GM23338 (cell line): ENCODE measurements at regions not wholly inside any gene's neighbourhood (a gene's known extent, or its start where the extent isn't known, plus 50 kb on each side); places are given as distances from the start of the nearest gene placed in this dataset.

ENCODE experiments used
- ATAC-seq: fragments of 200-7000 bp; cut with Tn5 transposase; 3 replicates; pipeline ENCODE4 v1.9.1; 2020
- DNase-seq: peaks from one replicate; pipeline ENCODE4 v3.0.0-alpha.2; 2015; ENCODE audit warnings: low spot score
- H2AFZ ChIP-seq: fragments of 200-600 bp; sonication (generic); 2 replicates; pipeline ENCODE4 v1.8.0; 2016; ENCODE audit warnings: antibody characterized with exemption, mild to moderate bottlenecking, moderate library complexity
- H3F3A ChIP-seq: fragments of 200-600 bp; sonication (generic); replicated peaks from 2 replicates; pipeline ENCODE4 v1.8.0; 2017; ENCODE audit warnings: antibody characterized with exemption, mixed run types, low read depth
- H3K27ac ChIP-seq: fragments of 200-600 bp; sonication (generic); 2 replicates; pipeline ENCODE4 v1.6.1; 2016; ENCODE audit warnings: low read depth
- H3K27me3 ChIP-seq: fragments of 200-600 bp; sonication (generic); 2 replicates; pipeline ENCODE4 v1.8.0; 2016; ENCODE audit warnings: mild to moderate bottlenecking, mixed run types, moderate library complexity; ENCODE audit not compliant: insufficient read depth
- H3K36me3 ChIP-seq: fragments of 200-600 bp; sonication (generic); 2 replicates; pipeline ENCODE4 v1.8.0; 2016; ENCODE audit warnings: mild to moderate bottlenecking; ENCODE audit not compliant: insufficient read depth
- H3K4me1 ChIP-seq: fragments of 200-600 bp; sonication (generic); 2 replicates; pipeline ENCODE4 v1.8.0; 2016; ENCODE audit warnings: mild to moderate bottlenecking, moderate library complexity; ENCODE audit not compliant: insufficient read depth
- H3K4me2 ChIP-seq: fragments of 200-600 bp; sonication (generic); 2 replicates; pipeline ENCODE4 v1.7.1; 2017; ENCODE audit warnings: mixed run types
- H3K4me3 ChIP-seq: fragments of 200-600 bp; sonication (generic); 2 replicates; pipeline ENCODE4 v1.6.1; 2016; ENCODE audit warnings: mixed run types
- H3K79me2 ChIP-seq: fragments of 200-600 bp; sonication (generic); replicated peaks from 2 replicates; pipeline ENCODE4 v1.8.0; 2017; ENCODE audit warnings: mild to moderate bottlenecking; ENCODE audit not compliant: insufficient read depth
- H3K9me2 ChIP-seq: fragments of 200-600 bp; sonication (generic); 2 replicates; pipeline ENCODE4 v1.8.0; 2017; ENCODE audit not compliant: insufficient read depth
- H4K20me1 ChIP-seq: fragments of 200-600 bp; sonication (generic); replicated peaks from 2 replicates; pipeline ENCODE4 v1.8.0; 2017; ENCODE audit warnings: mild to moderate bottlenecking; ENCODE audit not compliant: insufficient read depth
- H3K27ac Mint-ChIP-seq: 2 replicates; pipeline ENCODE4 v1.8.0; 2020; ENCODE audit warnings: inconsistent platforms, mild to moderate bottlenecking, moderate library complexity, mixed read lengths
- H3K27me3 Mint-ChIP-seq: 3 replicates; pipeline ENCODE4 v1.8.0; 2022; ENCODE audit warnings: low read depth, mild to moderate bottlenecking, moderate library complexity, mixed read lengths, inconsistent platforms; ENCODE audit not compliant: insufficient read depth, poor library complexity
- H3K36me3 Mint-ChIP-seq: 3 replicates; pipeline ENCODE4 v1.8.0; 2021; ENCODE audit warnings: low read depth, mild to moderate bottlenecking, inconsistent platforms, moderate library complexity, mixed read lengths
- H3K4me1 Mint-ChIP-seq: 3 replicates; pipeline ENCODE4 v1.8.0; 2020; ENCODE audit warnings: mild to moderate bottlenecking, inconsistent platforms, mixed read lengths
- H3K4me3 Mint-ChIP-seq: 3 replicates; pipeline ENCODE4 v1.8.0; 2021; ENCODE audit warnings: moderate library complexity, mild to moderate bottlenecking, inconsistent platforms, mixed read lengths
- H3K9me3 Mint-ChIP-seq: 3 replicates; pipeline ENCODE4 v1.8.0; 2020; ENCODE audit warnings: moderate library complexity, mild to moderate bottlenecking, inconsistent platforms, mixed read lengths
- CREB1 ChIP-seq: fragments of 250-450 bp; sonication (Bioruptor Pico); IDR thresholded peaks from 2 replicates; pipeline ENCODE4 v1.5.0; 2020; ENCODE audit warnings: low read depth, mild to moderate bottlenecking, moderate library complexity
- EZH2 ChIP-seq: fragments of 200-600 bp; sonication (generic); IDR thresholded peaks from one replicate; pipeline ENCODE4 v1.8.0; 2017; ENCODE audit warnings: antibody characterized with exemption, mild to moderate bottlenecking, low read depth; ENCODE audit not compliant: unreplicated experiment
- EZH2phosphoT487 ChIP-seq: fragments of 200-600 bp; sonication (generic); IDR thresholded peaks from one replicate; pipeline ENCODE4 v1.8.1; 2018; ENCODE audit warnings: antibody characterized with exemption; ENCODE audit not compliant: unreplicated experiment
- NANOG ChIP-seq: IDR thresholded peaks from 2 replicates; pipeline ENCODE4 v1.6.1; 2016; ENCODE audit warnings: antibody characterized with exemption, borderline replicate concordance
- POLR2AphosphoS5 ChIP-seq: IDR thresholded peaks from 2 replicates; pipeline ENCODE4 v1.6.1; 2016; ENCODE audit warnings: antibody characterized with exemption, low read depth
- STAT1 ChIP-seq: IDR thresholded peaks from one replicate; pipeline ENCODE4 v1.6.1; 2016; ENCODE audit warnings: antibody characterized with exemption; ENCODE audit not compliant: unreplicated experiment
- ZNF114 ChIP-seq: fragments of 250-450 bp; sonication (Bioruptor Pico); IDR thresholded peaks from 2 replicates; pipeline ENCODE4 v1.5.0; 2020; ENCODE audit warnings: mild to moderate bottlenecking, moderate library complexity
- ZNF331 ChIP-seq: fragments of 250-450 bp; sonication (Bioruptor Pico); IDR thresholded peaks from 2 replicates; pipeline ENCODE4 v1.5.0; 2020; ENCODE audit warnings: low read depth, mild to moderate bottlenecking, moderate library complexity
- TF ChIP-seq, protein P1 (sequence below): IDR thresholded peaks from one replicate; pipeline ENCODE4 v1.6.1; 2018; ENCODE audit warnings: antibody characterized with exemption; ENCODE audit not compliant: unreplicated experiment
- TF ChIP-seq, protein P2 (sequence below): fragments of 250-450 bp; sonication (Bioruptor Pico); IDR thresholded peaks from 2 replicates; pipeline ENCODE4 v1.5.0; 2020; ENCODE audit warnings: mild to moderate bottlenecking, moderate library complexity

GRCh38 chr20:4457566-4458543 is 208.8 kb upstream of the ADRA1D start (continued):
- TF ChIP-seq, protein P1, sequence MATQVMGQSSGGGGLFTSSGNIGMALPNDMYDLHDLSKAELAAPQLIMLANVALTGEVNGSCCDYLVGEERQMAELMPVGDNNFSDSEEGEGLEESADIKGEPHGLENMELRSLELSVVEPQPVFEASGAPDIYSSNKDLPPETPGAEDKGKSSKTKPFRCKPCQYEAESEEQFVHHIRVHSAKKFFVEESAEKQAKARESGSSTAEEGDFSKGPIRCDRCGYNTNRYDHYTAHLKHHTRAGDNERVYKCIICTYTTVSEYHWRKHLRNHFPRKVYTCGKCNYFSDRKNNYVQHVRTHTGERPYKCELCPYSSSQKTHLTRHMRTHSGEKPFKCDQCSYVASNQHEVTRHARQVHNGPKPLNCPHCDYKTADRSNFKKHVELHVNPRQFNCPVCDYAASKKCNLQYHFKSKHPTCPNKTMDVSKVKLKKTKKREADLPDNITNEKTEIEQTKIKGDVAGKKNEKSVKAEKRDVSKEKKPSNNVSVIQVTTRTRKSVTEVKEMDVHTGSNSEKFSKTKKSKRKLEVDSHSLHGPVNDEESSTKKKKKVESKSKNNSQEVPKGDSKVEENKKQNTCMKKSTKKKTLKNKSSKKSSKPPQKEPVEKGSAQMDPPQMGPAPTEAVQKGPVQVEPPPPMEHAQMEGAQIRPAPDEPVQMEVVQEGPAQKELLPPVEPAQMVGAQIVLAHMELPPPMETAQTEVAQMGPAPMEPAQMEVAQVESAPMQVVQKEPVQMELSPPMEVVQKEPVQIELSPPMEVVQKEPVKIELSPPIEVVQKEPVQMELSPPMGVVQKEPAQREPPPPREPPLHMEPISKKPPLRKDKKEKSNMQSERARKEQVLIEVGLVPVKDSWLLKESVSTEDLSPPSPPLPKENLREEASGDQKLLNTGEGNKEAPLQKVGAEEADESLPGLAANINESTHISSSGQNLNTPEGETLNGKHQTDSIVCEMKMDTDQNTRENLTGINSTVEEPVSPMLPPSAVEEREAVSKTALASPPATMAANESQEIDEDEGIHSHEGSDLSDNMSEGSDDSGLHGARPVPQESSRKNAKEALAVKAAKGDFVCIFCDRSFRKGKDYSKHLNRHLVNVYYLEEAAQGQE: no peak
- TF ChIP-seq NANOG (no peak), ZNF331 (CRISPR knock-in tag) (no peak)

- peaks cover 20% of the 10 kb centered on the region for H3K4me1 Mint-ChIP-seq
- H3K9me2 ChIP-seq: peaks cover 6% of the 10 kb centered on the region; the same call in 1 of the 2 replicates
- no peaks in the 10 kb centered on the region for H3F3A ChIP-seq
- no peak overlapping the region for H3K4me2 ChIP-seq
- H3K36me3 Mint-ChIP-seq: peaks cover 5% of the 10 kb centered on the region; the same call in 2 of the 3 replicates
- no peak overlapping the region for H3K27ac Mint-ChIP-seq
- DNase-seq (no peak), ATAC-seq (no peak)
- H3K27ac ChIP-seq: no peak overlapping the region
- H3K4me3 Mint-ChIP-seq: no peak overlapping the region
- H3K9me3 Mint-ChIP-seq: peaks cover 3% of the 10 kb centered on the region; the same call in 2 of the 3 replicates
- no peaks in the 10 kb centered on the region for H3K79me2 ChIP-seq
- peak overlapping the region; percentile 53; the same call in 1 of the 2 replicates for H2AFZ ChIP-seq
- no peaks in the 10 kb centered on the region for H4K20me1 ChIP-seq
- peaks cover 10% of the 10 kb centered on the region for H3K4me1 ChIP-seq
- H3K27me3 ChIP-seq: no peaks in the 10 kb centered on the region
- H3K27me3 Mint-ChIP-seq: peaks cover 3% of the 10 kb centered on the region
- no peak overlapping the region for H3K4me3 ChIP-seq
- no peaks in the 10 kb centered on the region for H3K36me3 ChIP-seq
- TF ChIP-seq EZH2phosphoT487 (no peak), NANOG (no peak), STAT1 (no peak), POLR2AphosphoS5 (no peak), EZH2 (no peak), ZNF114 (CRISPR knock-in tag) (no peak), CREB1 (CRISPR knock-in tag) (no peak)
- TF ChIP-seq, protein P1: no peak
- TF ChIP-seq, protein P2, sequence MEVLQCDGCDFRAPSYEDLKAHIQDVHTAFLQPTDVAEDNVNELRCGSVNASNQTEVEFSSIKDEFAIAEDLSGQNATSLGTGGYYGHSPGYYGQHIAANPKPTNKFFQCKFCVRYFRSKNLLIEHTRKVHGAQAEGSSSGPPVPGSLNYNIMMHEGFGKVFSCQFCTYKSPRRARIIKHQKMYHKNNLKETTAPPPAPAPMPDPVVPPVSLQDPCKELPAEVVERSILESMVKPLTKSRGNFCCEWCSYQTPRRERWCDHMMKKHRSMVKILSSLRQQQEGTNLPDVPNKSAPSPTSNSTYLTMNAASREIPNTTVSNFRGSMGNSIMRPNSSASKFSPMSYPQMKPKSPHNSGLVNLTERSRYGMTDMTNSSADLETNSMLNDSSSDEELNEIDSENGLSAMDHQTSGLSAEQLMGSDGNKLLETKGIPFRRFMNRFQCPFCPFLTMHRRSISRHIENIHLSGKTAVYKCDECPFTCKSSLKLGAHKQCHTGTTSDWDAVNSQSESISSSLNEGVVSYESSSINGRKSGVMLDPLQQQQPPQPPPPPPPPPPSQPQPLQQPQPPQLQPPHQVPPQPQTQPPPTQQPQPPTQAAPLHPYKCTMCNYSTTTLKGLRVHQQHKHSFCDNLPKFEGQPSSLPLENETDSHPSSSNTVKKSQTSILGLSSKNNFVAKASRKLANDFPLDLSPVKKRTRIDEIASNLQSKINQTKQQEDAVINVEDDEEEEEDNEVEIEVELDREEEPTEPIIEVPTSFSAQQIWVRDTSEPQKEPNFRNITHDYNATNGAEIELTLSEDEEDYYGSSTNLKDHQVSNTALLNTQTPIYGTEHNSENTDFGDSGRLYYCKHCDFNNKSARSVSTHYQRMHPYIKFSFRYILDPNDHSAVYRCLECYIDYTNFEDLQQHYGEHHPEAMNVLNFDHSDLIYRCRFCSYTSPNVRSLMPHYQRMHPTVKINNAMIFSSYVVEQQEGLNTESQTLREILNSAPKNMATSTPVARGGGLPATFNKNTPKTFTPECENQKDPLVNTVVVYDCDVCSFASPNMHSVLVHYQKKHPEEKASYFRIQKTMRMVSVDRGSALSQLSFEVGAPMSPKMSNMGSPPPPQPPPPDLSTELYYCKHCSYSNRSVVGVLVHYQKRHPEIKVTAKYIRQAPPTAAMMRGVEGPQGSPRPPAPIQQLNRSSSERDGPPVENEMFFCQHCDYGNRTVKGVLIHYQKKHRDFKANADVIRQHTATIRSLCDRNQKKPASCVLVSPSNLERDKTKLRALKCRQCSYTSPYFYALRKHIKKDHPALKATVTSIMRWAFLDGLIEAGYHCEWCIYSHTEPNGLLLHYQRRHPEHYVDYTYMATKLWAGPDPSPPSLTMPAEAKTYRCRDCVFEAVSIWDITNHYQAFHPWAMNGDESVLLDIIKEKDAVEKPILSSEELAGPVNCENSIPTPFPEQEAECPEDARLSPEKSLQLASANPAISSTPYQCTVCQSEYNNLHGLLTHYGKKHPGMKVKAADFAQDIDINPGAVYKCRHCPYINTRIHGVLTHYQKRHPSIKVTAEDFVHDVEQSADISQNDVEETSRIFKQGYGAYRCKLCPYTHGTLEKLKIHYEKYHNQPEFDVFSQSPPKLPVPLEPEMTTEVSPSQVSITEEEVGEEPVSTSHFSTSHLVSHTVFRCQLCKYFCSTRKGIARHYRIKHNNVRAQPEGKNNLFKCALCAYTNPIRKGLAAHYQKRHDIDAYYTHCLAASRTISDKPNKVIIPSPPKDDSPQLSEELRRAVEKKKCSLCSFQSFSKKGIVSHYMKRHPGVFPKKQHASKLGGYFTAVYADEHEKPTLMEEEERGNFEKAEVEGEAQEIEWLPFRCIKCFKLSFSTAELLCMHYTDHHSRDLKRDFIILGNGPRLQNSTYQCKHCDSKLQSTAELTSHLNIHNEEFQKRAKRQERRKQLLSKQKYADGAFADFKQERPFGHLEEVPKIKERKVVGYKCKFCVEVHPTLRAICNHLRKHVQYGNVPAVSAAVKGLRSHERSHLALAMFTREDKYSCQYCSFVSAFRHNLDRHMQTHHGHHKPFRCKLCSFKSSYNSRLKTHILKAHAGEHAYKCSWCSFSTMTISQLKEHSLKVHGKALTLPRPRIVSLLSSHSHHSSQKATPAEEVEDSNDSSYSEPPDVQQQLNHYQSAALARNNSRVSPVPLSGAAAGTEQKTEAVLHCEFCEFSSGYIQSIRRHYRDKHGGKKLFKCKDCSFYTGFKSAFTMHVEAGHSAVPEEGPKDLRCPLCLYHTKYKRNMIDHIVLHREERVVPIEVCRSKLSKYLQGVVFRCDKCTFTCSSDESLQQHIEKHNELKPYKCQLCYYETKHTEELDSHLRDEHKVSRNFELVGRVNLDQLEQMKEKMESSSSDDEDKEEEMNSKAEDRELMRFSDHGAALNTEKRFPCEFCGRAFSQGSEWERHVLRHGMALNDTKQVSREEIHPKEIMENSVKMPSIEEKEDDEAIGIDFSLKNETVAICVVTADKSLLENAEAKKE (CRISPR knock-in tag): no peak
These were observed 206.9 kb upstream of the ADRA1D start for GRCh38 chr20:4455996-4456395.
